Transverse colon (tissue), 4 donors: ENCODE measurements at regions not wholly inside any gene's neighbourhood (a gene's known extent, or its start where the extent isn't known, plus 50 kb on each side); places are given as distances from the start of the nearest gene placed in this dataset.

Experiments used
- EP300 ChIP-seq: sonication (generic); formaldehyde crosslinking; IDR thresholded peaks from one replicate; pipeline ENCODE4 v1.6.1; 2017; ENCODE audit warnings: antibody characterized with exemption, low read depth
- POLR2A ChIP-seq: fragments of 450-650 bp; IDR thresholded peaks from one replicate; pipeline ENCODE4 v1.6.1; 2016; ENCODE audit warnings: antibody characterized with exemption, mild to moderate bottlenecking, moderate library complexity
- POLR2AphosphoS5 ChIP-seq, 3 donors: sonication (generic); formaldehyde crosslinking; IDR thresholded peaks; one replicate each; pipeline ENCODE4 v1.6.1; 2016; ENCODE audit warnings: antibody characterized with exemption in 3 of 3
- TF ChIP-seq, protein P1 (sequence below), 5 experiments: fragments of 200-600 bp in 3 of 5; fragments of 450-650 bp in 2 of 5; sonication (generic) in 3 of 5; IDR thresholded peaks; 1 replicate in 2 of 5; 2 replicates in 3 of 5; pipeline ENCODE4 v1.5.1; 2016 to 2017; ENCODE audit warnings: antibody characterized with exemption in 5 of 5, inconsistent platforms in 3 of 5, mild to moderate bottlenecking in 2 of 5, moderate library complexity in 1 of 5

DNA sequence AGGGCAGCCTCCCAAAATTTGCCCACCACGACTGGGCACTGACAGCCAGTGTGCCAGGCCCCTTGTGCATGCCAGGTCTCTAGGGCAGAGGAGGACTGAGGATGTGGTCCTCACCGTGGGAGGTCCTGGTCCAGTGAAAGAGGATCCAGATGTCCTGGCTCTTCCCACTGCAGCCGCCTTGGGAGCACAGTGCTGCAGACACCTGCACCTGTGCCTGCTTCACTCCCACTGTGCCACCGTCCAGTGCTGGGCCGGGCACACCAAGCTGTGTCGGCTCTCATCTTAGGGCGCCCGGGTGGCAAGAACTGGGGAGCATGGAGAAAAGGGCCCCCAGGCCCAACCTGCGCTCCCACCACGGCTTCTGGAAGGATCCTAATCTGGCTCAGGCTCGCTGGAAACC, 1147.1 kb downstream of the BRD1 start:
- TF ChIP-seq, protein P1, sequence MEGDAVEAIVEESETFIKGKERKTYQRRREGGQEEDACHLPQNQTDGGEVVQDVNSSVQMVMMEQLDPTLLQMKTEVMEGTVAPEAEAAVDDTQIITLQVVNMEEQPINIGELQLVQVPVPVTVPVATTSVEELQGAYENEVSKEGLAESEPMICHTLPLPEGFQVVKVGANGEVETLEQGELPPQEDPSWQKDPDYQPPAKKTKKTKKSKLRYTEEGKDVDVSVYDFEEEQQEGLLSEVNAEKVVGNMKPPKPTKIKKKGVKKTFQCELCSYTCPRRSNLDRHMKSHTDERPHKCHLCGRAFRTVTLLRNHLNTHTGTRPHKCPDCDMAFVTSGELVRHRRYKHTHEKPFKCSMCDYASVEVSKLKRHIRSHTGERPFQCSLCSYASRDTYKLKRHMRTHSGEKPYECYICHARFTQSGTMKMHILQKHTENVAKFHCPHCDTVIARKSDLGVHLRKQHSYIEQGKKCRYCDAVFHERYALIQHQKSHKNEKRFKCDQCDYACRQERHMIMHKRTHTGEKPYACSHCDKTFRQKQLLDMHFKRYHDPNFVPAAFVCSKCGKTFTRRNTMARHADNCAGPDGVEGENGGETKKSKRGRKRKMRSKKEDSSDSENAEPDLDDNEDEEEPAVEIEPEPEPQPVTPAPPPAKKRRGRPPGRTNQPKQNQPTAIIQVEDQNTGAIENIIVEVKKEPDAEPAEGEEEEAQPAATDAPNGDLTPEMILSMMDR (IDR thresholded peaks at IDR 0.05), result no peak
- TF ChIP-seq POLR2A, result no peak
- TF ChIP-seq POLR2AphosphoS5 (IDR thresholded peaks at IDR 0.05), result no peak
- TF ChIP-seq EP300, result no peak
